Neuronal stem cell (in vitro differentiated cells): ENCODE measurements at regions not wholly inside any gene's neighbourhood (a gene's known extent, or its start where the extent isn't known, plus 50 kb on each side); places are given as distances from the start of the nearest gene placed in this dataset.

Experiments used
- DNase-seq: peaks from one replicate; pipeline ENCODE4 v3.0.0-alpha.2; 2013; ENCODE audit warnings: low spot score
- H2AFZ ChIP-seq: one replicate; pipeline ENCODE4 v1.6.1; 2013; ENCODE audit warnings: mild to moderate bottlenecking, low read length, inconsistent platforms
- H2AK5ac ChIP-seq: 2 replicates; pipeline ENCODE4 v1.6.1; 2013; ENCODE audit warnings: low read depth, mild to moderate bottlenecking, inconsistent platforms, low read length, moderate library complexity, mixed read lengths
- H2BK120ac ChIP-seq: 2 replicates; pipeline ENCODE4 v1.6.1; 2013; ENCODE audit warnings: low read depth, mild to moderate bottlenecking, inconsistent platforms, low read length, moderate library complexity, mixed read lengths
- H2BK12ac ChIP-seq: one replicate; pipeline ENCODE4 v1.6.1; 2013; ENCODE audit warnings: low read length, inconsistent platforms
- H2BK15ac ChIP-seq: 2 replicates; pipeline ENCODE4 v1.6.1; 2013; ENCODE audit warnings: mild to moderate bottlenecking, low read length, inconsistent platforms, mixed read lengths
- H2BK5ac ChIP-seq: one replicate; pipeline ENCODE4 v1.6.1; 2013; ENCODE audit warnings: inconsistent platforms, mild to moderate bottlenecking, low read length, moderate library complexity
- H3K14ac ChIP-seq: one replicate; pipeline ENCODE4 v1.6.1; 2013; ENCODE audit warnings: low read length, inconsistent platforms
- H3K18ac ChIP-seq: 2 replicates; pipeline ENCODE4 v1.6.1; 2013; ENCODE audit warnings: low read length, inconsistent platforms
- H3K23ac ChIP-seq: 2 replicates; pipeline ENCODE4 v1.6.1; 2013; ENCODE audit warnings: low read depth, mild to moderate bottlenecking, mixed read lengths, low read length, inconsistent platforms; ENCODE audit not compliant: poor library complexity
- H3K27ac ChIP-seq: replicated peaks from 3 replicates; pipeline ENCODE4 v1.5.1; 2013; ENCODE audit warnings: low read length, inconsistent platforms
- H3K27me3 ChIP-seq, 3 experiments: 2 replicates each; pipeline ENCODE4 v1.6.1; 2013; ENCODE audit warnings: low read length in 3 of 3, mild to moderate bottlenecking in 2 of 3, inconsistent platforms in 1 of 3, low read depth in 1 of 3, mixed read lengths in 1 of 3, moderate library complexity in 1 of 3; ENCODE audit not compliant: control insufficient read depth in 3 of 3, insufficient read depth in 3 of 3
- H3K36me3 ChIP-seq, 2 donors: replicated peaks in 1 of 2; 2 replicates each; pipeline ENCODE4 v1.6.1; 2013; ENCODE audit warnings: low read length in 2 of 2; ENCODE audit not compliant: control insufficient read depth in 2 of 2, insufficient read depth in 2 of 2
- H3K4ac ChIP-seq: 2 replicates; pipeline ENCODE4 v1.6.1; 2013; ENCODE audit warnings: inconsistent platforms, mild to moderate bottlenecking, low read length, moderate library complexity
- H3K4me1 ChIP-seq, 2 donors: 1 replicate in 1 of 2; 2 replicates in 1 of 2; pipeline ENCODE4 v1.6.1; 2013; ENCODE audit warnings: low read length in 2 of 2, low read depth in 1 of 2; ENCODE audit not compliant: control insufficient read depth in 2 of 2, insufficient read depth in 1 of 2
- H3K4me2 ChIP-seq: one replicate; pipeline ENCODE4 v1.6.1; 2013; ENCODE audit warnings: mild to moderate bottlenecking, low read length, inconsistent platforms; ENCODE audit not compliant: insufficient read depth, poor library complexity, severe bottlenecking
- H3K4me3 ChIP-seq, 2 donors: 2 replicates each; pipeline ENCODE4 v1.5.1; 2013; ENCODE audit warnings: low read length in 2 of 2, mild to moderate bottlenecking in 2 of 2, inconsistent platforms in 1 of 2, moderate library complexity in 1 of 2
- H3K79me1 ChIP-seq: one replicate; pipeline ENCODE4 v1.6.1; 2013; ENCODE audit warnings: low read depth, mild to moderate bottlenecking, inconsistent platforms, low read length, moderate library complexity
- H3K9ac ChIP-seq: one replicate; pipeline ENCODE4 v1.6.1; 2013; ENCODE audit warnings: mild to moderate bottlenecking, low read depth, low read length, inconsistent platforms; ENCODE audit not compliant: poor library complexity
- H3K9me3 ChIP-seq, 2 donors: replicated peaks in 1 of 2; 2 replicates each; pipeline versions ENCODE3 to v1.6.1; 2013; ENCODE audit warnings: low read length in 2 of 2, mild to moderate bottlenecking in 2 of 2, inconsistent platforms in 1 of 2, low read depth in 1 of 2, mixed read lengths in 1 of 2, moderate library complexity in 1 of 2; ENCODE audit not compliant: control insufficient read depth in 2 of 2, insufficient read depth in 1 of 2
- H4K8ac ChIP-seq: one replicate; pipeline ENCODE4 v1.6.1; 2013; ENCODE audit warnings: low read depth, mild to moderate bottlenecking, inconsistent platforms, low read length, moderate library complexity
- H4K91ac ChIP-seq: one replicate; pipeline ENCODE4 v1.6.1; 2013; ENCODE audit warnings: low read length, low read depth, mild to moderate bottlenecking, inconsistent platforms; ENCODE audit not compliant: poor library complexity
- WGBS, 2 donors: extraction: QIAGEN DNeasy Blood & Tissue Kit; methylation state at CpG; one replicate each; pipeline ENCODE4 v1.1.7; 2013; ENCODE audit warnings: missing lambda C conversion rate in 2 of 2, mixed read lengths in 1 of 2; ENCODE audit not compliant: insufficient read length in 2 of 2, insufficient replicate concordance in 1 of 2; ENCODE audit errors: extremely low coverage in 2 of 2; 5-methylcytosine and 5-hydroxymethylcytosine counted together

- no peak overlapping the region for H3K27ac ChIP-seq
- H3K4me1 ChIP-seq: no peaks in the 10 kb centered on the region
- H4K91ac ChIP-seq: no peak overlapping the region
- no peaks in the 10 kb centered on the region for H3K79me1 ChIP-seq
- no peak overlapping the region for H2BK12ac ChIP-seq
- no peak overlapping the region for H2BK5ac ChIP-seq
- H3K4ac ChIP-seq: no peak overlapping the region
- no peak for DNase-seq
- no peak overlapping the region for H3K14ac ChIP-seq
- no peaks in the 10 kb centered on the region for H3K9me3 ChIP-seq
- no peak overlapping the region for H3K4me2 ChIP-seq
- H3K4me3 ChIP-seq: no peak overlapping the region
- WGBS, 2 donors: no CpG with 5 or more reads among the region's 1 CpG
- H2AFZ ChIP-seq: no peak overlapping the region
- H3K36me3 ChIP-seq: no peaks in the 10 kb centered on the region
- H2BK15ac ChIP-seq: no peak overlapping the region
- H4K8ac ChIP-seq: no peak overlapping the region
- no peak overlapping the region for H3K23ac ChIP-seq
- H2BK120ac ChIP-seq: no peak overlapping the region
- H2AK5ac ChIP-seq: no peak overlapping the region
- H3K18ac ChIP-seq: no peak overlapping the region
- H3K27me3 ChIP-seq: no peaks in the 10 kb centered on the region
- H3K9ac ChIP-seq: no peak overlapping the region
These were observed 223.5 kb downstream of the BTG1 start for GRCh38 chr12:91922139-91922538.

GRCh38 chr12:91921555-91921954 lies 224.1 kb downstream of the BTG1 start:
- no peak overlapping the region for H3K27ac ChIP-seq
- no peak overlapping the region for H3K4ac ChIP-seq
- H3K4me1 ChIP-seq: no peaks in the 10 kb centered on the region
- no peak for DNase-seq
- no peaks in the 10 kb centered on the region for H3K9me3 ChIP-seq
- H3K27me3 ChIP-seq: no peaks in the 10 kb centered on the region
- H2AK5ac ChIP-seq: no peak overlapping the region
- H3K79me1 ChIP-seq: no peaks in the 10 kb centered on the region
- no peak overlapping the region for H3K4me3 ChIP-seq
- H2BK5ac ChIP-seq: no peak overlapping the region
- no peak overlapping the region for H3K9ac ChIP-seq
- H4K91ac ChIP-seq: no peak overlapping the region
- no CpG with 5 or more reads among the region's 2 CpGs for WGBS, 2 donors
- no peak overlapping the region for H2BK120ac ChIP-seq
- H3K14ac ChIP-seq: no peak overlapping the region
- no peak overlapping the region for H3K4me2 ChIP-seq
- no peak overlapping the region for H2BK15ac ChIP-seq
- no peak overlapping the region for H2AFZ ChIP-seq
- H4K8ac ChIP-seq: no peak overlapping the region
- no peak overlapping the region for H3K18ac ChIP-seq
- no peak overlapping the region for H2BK12ac ChIP-seq
- no peak overlapping the region for H3K23ac ChIP-seq
- no peaks in the 10 kb centered on the region for H3K36me3 ChIP-seq

- no peaks in the 10 kb centered on the region for H3K79me1 ChIP-seq
- H3K4ac ChIP-seq: no peak overlapping the region
- no peak overlapping the region for H3K4me2 ChIP-seq
- no peak overlapping the region for H2BK15ac ChIP-seq
- H2AK5ac ChIP-seq: no peak overlapping the region
- WGBS, 2 donors: no CpG with 5 or more reads among the region's 2 CpGs
- H2BK120ac ChIP-seq: no peak overlapping the region
- no peaks in the 10 kb centered on the region for H3K4me1 ChIP-seq
- H3K27me3 ChIP-seq: no peaks in the 10 kb centered on the region
- no peak overlapping the region for H3K23ac ChIP-seq
- no peak overlapping the region for H3K9ac ChIP-seq
- no peaks in the 10 kb centered on the region for H3K9me3 ChIP-seq
- H2AFZ ChIP-seq: no peak overlapping the region
- H3K18ac ChIP-seq: peak overlapping the region; percentile 39
- H3K36me3 ChIP-seq: no peaks in the 10 kb centered on the region
- H4K91ac ChIP-seq: no peak overlapping the region
- no peak overlapping the region for H3K14ac ChIP-seq
- H3K27ac ChIP-seq: no peak overlapping the region
- H2BK12ac ChIP-seq: no peak overlapping the region
- no peak for DNase-seq
- H2BK5ac ChIP-seq: no peak overlapping the region
- no peak overlapping the region for H3K4me3 ChIP-seq
- no peak overlapping the region for H4K8ac ChIP-seq
These were observed 224.9 kb downstream of the BTG1 start for GRCh38 chr12:91920741-91921140.

- H3K9ac ChIP-seq: no peak overlapping the region
- H3K4me1 ChIP-seq: no peaks in the 10 kb centered on the region
- no peak overlapping the region for H2BK15ac ChIP-seq
- no peak overlapping the region for H2AK5ac ChIP-seq
- H3K27ac ChIP-seq: no peak overlapping the region
- no peak overlapping the region for H3K4ac ChIP-seq
- no peak overlapping the region for H2BK12ac ChIP-seq
- H3K79me1 ChIP-seq: no peaks in the 10 kb centered on the region
- H4K91ac ChIP-seq: no peak overlapping the region
- no peaks in the 10 kb centered on the region for H3K27me3 ChIP-seq
- H3K9me3 ChIP-seq: no peaks in the 10 kb centered on the region
- H3K23ac ChIP-seq: no peak overlapping the region
- no peak overlapping the region for H3K14ac ChIP-seq
- no peak overlapping the region for H2AFZ ChIP-seq
- H2BK5ac ChIP-seq: no peak overlapping the region
- no peak overlapping the region for H4K8ac ChIP-seq
- no peak for DNase-seq
- no peak overlapping the region for H2BK120ac ChIP-seq
- H3K4me3 ChIP-seq: no peak overlapping the region
- WGBS, 2 donors: no CpG with 5 or more reads among the region's 2 CpGs
- H3K36me3 ChIP-seq: no peaks in the 10 kb centered on the region
- H3K18ac ChIP-seq: no peak overlapping the region
- H3K4me2 ChIP-seq: no peak overlapping the region
These were observed 225.4 kb downstream of the BTG1 start for GRCh38 chr12:91920276-91920675.
